GM12878 (cell line): ENCODE measurements at regions not wholly inside any gene's neighbourhood (a gene's known extent, or its start where the extent isn't known, plus 50 kb on each side); places are given as distances from the start of the nearest gene placed in this dataset.
"Not testable (repeated sequence)": the region's sequence is repeated elsewhere in the genome, so short reads cannot be mapped to it uniquely, and the experiment has no call there.

Source experiments
- ATAC-seq: fragments of 200-7000 bp; cut with Tn5 transposase; 3 replicates; pipeline ENCODE4 v1.9.1; 2020; ENCODE audit warnings: mild to moderate bottlenecking, moderate library complexity
- BruUV-seq: library from RNA; stranded (reverse); fragments of 400-500 nt; replicated peaks from 2 replicates; lab custom pipeline; 2021; lab: Mats Ljungman, UMichigan
- CTCF ChIA-PET: fragments of 300-600 bp; sonication (Branson Sonifier 250); formaldehyde crosslinking; extraction: SDS; loops from one replicate; lab custom pipeline; 2021; ENCODE audit warnings: inconsistent platforms; lab: Yijun Ruan, JAX
- POLR2A ChIA-PET: fragments of 350-600 bp; formaldehyde crosslinking; extraction: SDS; loops from one replicate; lab custom pipeline; 2021; ENCODE audit warnings: inconsistent platforms; lab: Charles Lee
- RAD21 ChIA-PET: fragments of 300-600 bp; sonication (Branson Sonifier 250); formaldehyde crosslinking; loops from one replicate; lab custom pipeline; 2023; ENCODE audit warnings: antibody characterized with exemption; ENCODE audit not compliant: unreplicated experiment; lab: Charles Lee
- SMC1A ChIA-PET: fragments of 300-600 bp; sonication (Branson Sonifier 250); formaldehyde crosslinking; loops from one replicate; lab custom pipeline; 2023; ENCODE audit not compliant: unreplicated experiment, uncharacterized antibody; lab: Charles Lee
- DNase-seq: peaks from one replicate; pipeline ENCODE4 v3.0.0-alpha.2; 2011; ENCODE audit warnings: low read depth, low spot score
- FAIRE-seq: peaks from 3 replicates; lab custom pipeline; 2011; peaks lifted over from hg19 to GRCh38; lab: Jason Lieb, UNC
- H2AFZ ChIP-seq: 2 replicates; pipeline ENCODE4 v1.6.0; 2011; ENCODE audit warnings: low read depth, low read length, control low read depth; ENCODE audit not compliant: control insufficient read depth
- H3K27ac ChIP-seq: 2 replicates; pipeline ENCODE4 v1.5.1; 2011; ENCODE audit warnings: control low read depth; ENCODE audit not compliant: control insufficient read depth, insufficient read depth
- H3K27me3 ChIP-seq, 2 experiments: replicated peaks in 1 of 2; 2 replicates each; pipeline versions ENCODE4 v1.6.0 to v1.6.1; 2011; ENCODE audit warnings: low read length in 1 of 2; ENCODE audit not compliant: control insufficient read depth in 2 of 2, insufficient read depth in 2 of 2
- H3K36me3 ChIP-seq, 2 experiments: 2 replicates each; pipeline ENCODE4 v1.5.1; 2011; ENCODE audit warnings: low read length in 1 of 2; ENCODE audit not compliant: control insufficient read depth in 2 of 2, insufficient read depth in 2 of 2
- H3K4me1 ChIP-seq: 2 replicates; pipeline ENCODE4 v1.6.1; 2011; ENCODE audit warnings: mild to moderate bottlenecking, low read length, moderate library complexity, mixed read lengths; ENCODE audit not compliant: control insufficient read depth, insufficient read depth
- H3K4me2 ChIP-seq: 2 replicates; pipeline ENCODE4 v1.6.0; 2011; ENCODE audit warnings: control low read depth; ENCODE audit not compliant: control insufficient read depth, insufficient read depth
- H3K4me3 ChIP-seq: fragments of 200-600 bp; sonication (generic); 2 replicates; pipeline ENCODE4 v1.5.1; 2016
- H3K79me2 ChIP-seq: 2 replicates; pipeline ENCODE4 v1.6.0; 2011; ENCODE audit warnings: low read length; ENCODE audit not compliant: control insufficient read depth, insufficient read depth
- H3K9ac ChIP-seq: 2 replicates; pipeline ENCODE4 v1.8.0; 2011; ENCODE audit warnings: low read length, control low read depth, mixed read lengths; ENCODE audit not compliant: control insufficient read depth, insufficient read depth
- H3K9me3 ChIP-seq: replicated peaks from 3 replicates; pipeline ENCODE4 v1.5.1; 2011; ENCODE audit warnings: mild to moderate bottlenecking, low read length; ENCODE audit not compliant: control insufficient read depth, insufficient read depth
- H4K20me1 ChIP-seq: 2 replicates; pipeline ENCODE4 v1.6.0; 2011; ENCODE audit not compliant: control insufficient read depth, insufficient read depth
- CBX5 ChIP-seq: sonication (generic); IDR thresholded peaks from 2 replicates; pipeline ENCODE4 v1.6.1; 2016; ENCODE audit warnings: low read depth, moderate library complexity, mild to moderate bottlenecking, inconsistent platforms
- EP300 ChIP-seq, 2 experiments: fragments of 150-350 bp in 1 of 2; IDR thresholded peaks; 2 replicates each; pipeline ENCODE4 v1.6.1; 2011 to 2012; ENCODE audit warnings: low read depth in 2 of 2, low read length in 2 of 2, borderline replicate concordance in 1 of 2, improper control_type of control experiment in 1 of 2, inconsistent platforms in 1 of 2; ENCODE audit not compliant: control insufficient read depth in 1 of 2
- HCFC1 ChIP-seq: fragments of 150-350 bp; IDR thresholded peaks from 2 replicates; pipeline ENCODE4 v1.6.1; 2014; ENCODE audit warnings: low read length
- PAX5 ChIP-seq: IDR thresholded peaks from 2 replicates; pipeline ENCODE4 v1.6.1; 2011; ENCODE audit warnings: low read depth, low read length, borderline replicate concordance
- PAX8 ChIP-seq: fragments of 450-650 bp; IDR thresholded peaks from 2 replicates; pipeline ENCODE4 v1.6.1; 2017; ENCODE audit warnings: mild to moderate bottlenecking, moderate library complexity
- PRDM15 ChIP-seq: fragments of 450-650 bp; formaldehyde crosslinking; IDR thresholded peaks from 2 replicates; pipeline ENCODE4 v1.4.0; 2020; ENCODE audit warnings: mild to moderate bottlenecking, moderate library complexity
- STAT3 ChIP-seq: IDR thresholded peaks from 2 replicates; pipeline ENCODE4 v1.6.1; 2011; ENCODE audit warnings: low read depth, low read length, improper control_type of control experiment
- WGBS: methylation state at CpG from one replicate; pipeline ENCODE4 v1.1.6; 2016; ENCODE audit warnings: low lambda C conversion rate; ENCODE audit not compliant: insufficient replicate concordance, insufficient coverage; ENCODE audit errors: missing lambda C conversion rate; 5-methylcytosine and 5-hydroxymethylcytosine counted together
- in situ Hi-C: fragments of 300-500 bp; cut with MboI; formaldehyde crosslinking; loops from 9 replicates; pipeline ENCODE4 v1.14.3; 2018; ENCODE audit warnings: mixed read lengths
- intact Hi-C: fragments of 100-400 bp; cut with micrococcal nuclease; formaldehyde crosslinking; loops from one replicate; pipeline ENCODE4 v1.14.2; 2022; ENCODE audit not compliant: unreplicated experiment

GRCh38 chr2:95738301-95738700 lies 146.5 kb downstream of the TRIM43 start:
- Histone ChIP-seq H3K4me3 (no peak overlapping the region), H4K20me1 (no peaks in the 10 kb centered on the region), H3K79me2 (no peaks in the 10 kb centered on the region), H3K27me3 (no peaks in the 10 kb centered on the region; a peak in 1 of 4 replicates), H3K36me3 (no peaks in the 10 kb centered on the region), H2AFZ (no peak overlapping the region), H3K27ac (no peak overlapping the region), H3K9ac (no peak overlapping the region), H3K4me2 (no peak overlapping the region), H3K4me1 (no peaks in the 10 kb centered on the region), H3K9me3 (no peaks in the 10 kb centered on the region)
- WGBS, result 62% methylated on average over 5 of the region's 5 CpGs
- no peak for DNase-seq
- ChIA-PET CTCF (no interaction called here), POLR2A (no interaction called here), RAD21 (no interaction called here), SMC1A (no interaction called here)
- no peak for TF ChIP-seq HCFC1
- TF ChIP-seq PAX5, result no peak
- TF ChIP-seq EP300 (IDR thresholded peaks at IDR 0.05; ENCODE audit: borderline replicate concordance in 1 of 2, control insufficient read depth in 1 of 2, low read depth in 2 of 2, low read length in 2 of 2), result no peak
- TF ChIP-seq PAX8, result no peak
- no peak for TF ChIP-seq STAT3
- TF ChIP-seq PRDM15 (CRISPR knock-in tag), result no peak
- TF ChIP-seq CBX5, result no peak
- in situ Hi-C loops (no loop called here), intact Hi-C loops (no loop called here)
- no TSS peak for BruUV-seq
- no peak for ATAC-seq
- no peak for FAIRE-seq

- SMC1A ChIA-PET, BruUV-seq, DNase-seq, H3K9ac ChIP-seq, H3K4me1 ChIP-seq, H3K4me3 ChIP-seq, intact Hi-C loops, H3K36me3 ChIP-seq, H4K20me1 ChIP-seq, H3K4me2 ChIP-seq, H3K9me3 ChIP-seq, CTCF ChIA-PET, FAIRE-seq, RAD21 ChIA-PET, POLR2A ChIA-PET, H3K27me3 ChIP-seq, H3K79me2 ChIP-seq, H2AFZ ChIP-seq, H3K27ac ChIP-seq, in situ Hi-C loops, ATAC-seq: not testable (repeated sequence)
- WGBS, result 29% methylated on average over 8 of the region's 9 CpGs
These were observed 160.3 kb downstream of the TRIM43 start for GRCh38 chr2:95752126-95752525.

- DNase-seq, H3K4me3 ChIP-seq, intact Hi-C loops, H3K27ac ChIP-seq, FAIRE-seq, H3K27me3 ChIP-seq, in situ Hi-C loops, H3K9ac ChIP-seq, H3K36me3 ChIP-seq, SMC1A ChIA-PET, CTCF ChIA-PET, RAD21 ChIA-PET, H4K20me1 ChIP-seq, H3K4me2 ChIP-seq, BruUV-seq, H3K4me1 ChIP-seq, H3K79me2 ChIP-seq, H3K9me3 ChIP-seq, H2AFZ ChIP-seq, ATAC-seq, POLR2A ChIA-PET: not testable (repeated sequence)
- 11% methylated on average over 8 of the region's 8 CpGs for WGBS
These were observed 162.0 kb downstream of the TRIM43 start for GRCh38 chr2:95753812-95754211.
